H1 (cell line): ENCODE measurements at regions not wholly inside any gene's neighbourhood (a gene's known extent, or its start where the extent isn't known, plus 50 kb on each side); places are given as distances from the start of the nearest gene placed in this dataset.

Source experiments
- CTCF ChIA-PET: fragments of 300-600 bp; sonication (Branson Sonifier 250); formaldehyde crosslinking; loops from one replicate; lab custom pipeline; 2021; ENCODE audit not compliant: partially characterized antibody; lab: Charles Lee
- POLR2A ChIA-PET: fragments of 300-600 bp; sonication (Branson Sonifier 250); formaldehyde crosslinking; loops from one replicate; lab custom pipeline; 2021; ENCODE audit warnings: inconsistent platforms; ENCODE audit not compliant: partially characterized antibody; lab: Charles Lee
- DNase-seq, 2 experiments: peaks; one replicate each; pipeline versions ENCODE4 v3.0.0 to v3.0.0-alpha.2; 2010 to 2022; ENCODE audit warnings: low spot score in 2 of 2, low read depth in 1 of 2, mixed read lengths in 1 of 2
- FAIRE-seq: peaks from 2 replicates; lab custom pipeline; 2011; peaks lifted over from hg19 to GRCh38; lab: Jason Lieb, UNC
- H2AFZ ChIP-seq: 2 replicates; pipeline ENCODE4 v1.8.1; 2012; ENCODE audit warnings: low read length, inconsistent platforms
- H2AK5ac ChIP-seq: 2 replicates; pipeline ENCODE4 v1.6.1; 2013; ENCODE audit warnings: low read depth, low read length
- H2BK120ac ChIP-seq: replicated peaks from 2 replicates; pipeline ENCODE3; 2013; ENCODE audit warnings: low read depth, low read length, inconsistent platforms
- H2BK12ac ChIP-seq: 2 replicates; pipeline ENCODE4 v1.6.1; 2013; ENCODE audit warnings: low read depth, low read length
- H2BK15ac ChIP-seq: 2 replicates; pipeline ENCODE4 v1.6.1; 2013; ENCODE audit warnings: low read length
- H2BK20ac ChIP-seq: 2 replicates; pipeline ENCODE4 v1.6.1; 2013; ENCODE audit warnings: low read length
- H2BK5ac ChIP-seq: 2 replicates; pipeline ENCODE4 v1.6.1; 2013; ENCODE audit warnings: low read depth, low read length
- H3K14ac ChIP-seq: 2 replicates; pipeline ENCODE4 v1.6.1; 2013; ENCODE audit warnings: inconsistent platforms; ENCODE audit not compliant: insufficient read length
- H3K18ac ChIP-seq: 2 replicates; pipeline ENCODE4 v1.6.1; 2013; ENCODE audit warnings: low read length; ENCODE audit errors: extremely low read depth
- H3K23ac ChIP-seq: 2 replicates; pipeline ENCODE4 v1.6.1; 2013; ENCODE audit warnings: inconsistent platforms; ENCODE audit not compliant: insufficient read length
- H3K23me2 ChIP-seq: 2 replicates; pipeline ENCODE4 v1.6.1; 2013; ENCODE audit warnings: low read depth, low read length
- H3K27ac ChIP-seq: 2 replicates; pipeline ENCODE4 v1.6.1; 2011; ENCODE audit warnings: low read depth, low read length, inconsistent platforms
- H3K27me3 ChIP-seq, 4 experiments: replicated peaks in 1 of 4; 1 replicate in 1 of 4; 2 replicates in 3 of 4; pipeline versions ENCODE4 v1.6.1 to v1.8.1; 2011 to 2013; ENCODE audit warnings: low read length in 3 of 4, mild to moderate bottlenecking in 3 of 4, inconsistent platforms in 2 of 4, mixed read lengths in 2 of 4, moderate library complexity in 1 of 4; ENCODE audit not compliant: control insufficient read depth in 3 of 4, insufficient read depth in 3 of 4; ENCODE audit errors: extremely low read depth in 1 of 4
- H3K36me3 ChIP-seq, 4 experiments: 2 replicates each; pipeline versions ENCODE4 v1.6.1 to v1.8.1; 2011 to 2013; ENCODE audit warnings: mild to moderate bottlenecking in 4 of 4, low read length in 3 of 4, moderate library complexity in 2 of 4, control low read depth in 1 of 4, inconsistent platforms in 1 of 4; ENCODE audit not compliant: insufficient read depth in 4 of 4, control insufficient read depth in 2 of 4
- H3K4ac ChIP-seq: replicated peaks from 2 replicates; pipeline ENCODE3; 2013; ENCODE audit warnings: low read length, low read depth, mixed read lengths, inconsistent platforms; ENCODE audit not compliant: insufficient read length
- H3K4me1 ChIP-seq, 4 experiments: replicated peaks in 1 of 4; 1 replicate in 1 of 4; 2 replicates in 3 of 4; pipeline versions ENCODE4 v1.6.1 to v1.8.1; 2011 to 2013; ENCODE audit warnings: low read length in 3 of 4, inconsistent platforms in 2 of 4, mixed read lengths in 1 of 4; ENCODE audit not compliant: insufficient read depth in 4 of 4, control insufficient read depth in 3 of 4
- H3K4me2 ChIP-seq, 2 experiments: 2 replicates each; pipeline versions ENCODE4 v1.6.1 to v1.8.1; 2011 to 2013; ENCODE audit warnings: low read depth in 2 of 2, low read length in 2 of 2, control low read depth in 1 of 2, inconsistent platforms in 1 of 2, mild to moderate bottlenecking in 1 of 2; ENCODE audit not compliant: insufficient read depth in 1 of 2
- H3K4me3 ChIP-seq, 4 experiments: fragments of 200-600, 300-600 bp in 1 of 4; sonication (generic), shearing (Covaris generic), sonication (Bioruptor Twin) in 1 of 4; 2 replicates each; pipeline versions ENCODE4 v1.5.1 to v1.8.1; 2011 to 2016; ENCODE audit warnings: low read length in 4 of 4, low read depth in 3 of 4, control low read depth in 2 of 4, inconsistent platforms in 2 of 4, mild to moderate bottlenecking in 2 of 4, mixed read lengths in 1 of 4, moderate library complexity in 1 of 4; ENCODE audit not compliant: insufficient read depth in 2 of 4; ENCODE audit errors: extremely low read depth in 1 of 4
- H3K56ac ChIP-seq: replicated peaks from 2 replicates; pipeline ENCODE3; 2013; ENCODE audit warnings: low read depth, mild to moderate bottlenecking, mixed read lengths, low read length, inconsistent platforms; ENCODE audit not compliant: insufficient read length
- H3K79me1 ChIP-seq: 2 replicates; pipeline ENCODE4 v1.6.1; 2013; ENCODE audit warnings: low read depth, low read length, control low read depth
- H3K79me2 ChIP-seq, 2 experiments: 2 replicates each; pipeline versions ENCODE4 v1.6.1 to v1.8.1; 2012 to 2013; ENCODE audit warnings: low read length in 2 of 2, mild to moderate bottlenecking in 2 of 2, inconsistent platforms in 1 of 2; ENCODE audit not compliant: insufficient read depth in 2 of 2, control insufficient read depth in 1 of 2
- H3K9ac ChIP-seq, 4 experiments: replicated peaks in 1 of 4; 1 replicate in 1 of 4; 2 replicates in 3 of 4; pipeline versions ENCODE4 v1.6.1 to v1.8.1; 2011 to 2013; ENCODE audit warnings: low read depth in 3 of 4, low read length in 3 of 4, control low read depth in 2 of 4, mild to moderate bottlenecking in 2 of 4, moderate library complexity in 2 of 4, inconsistent platforms in 1 of 4; ENCODE audit errors: extremely low read depth in 1 of 4
- H3K9me3 ChIP-seq, 2 experiments: 2 replicates each; pipeline versions ENCODE4 v1.6.1 to v1.8.1; 2012 to 2013; ENCODE audit warnings: mild to moderate bottlenecking in 2 of 2, moderate library complexity in 2 of 2, control low read depth in 1 of 2, inconsistent platforms in 1 of 2, low read depth in 1 of 2, low read length in 1 of 2, mixed read lengths in 1 of 2; ENCODE audit not compliant: insufficient read depth in 2 of 2
- H4K20me1 ChIP-seq, 2 experiments: replicated peaks in 1 of 2; 2 replicates each; pipeline versions ENCODE3 to v1.8.1; 2011 to 2013; ENCODE audit warnings: inconsistent platforms in 2 of 2, low read length in 2 of 2, mild to moderate bottlenecking in 1 of 2; ENCODE audit not compliant: insufficient read depth in 2 of 2, control insufficient read depth in 1 of 2
- H4K5ac ChIP-seq: 2 replicates; pipeline ENCODE4 v1.6.1; 2013; ENCODE audit warnings: low read length, low read depth, mixed read lengths, inconsistent platforms; ENCODE audit not compliant: insufficient read length
- H4K8ac ChIP-seq: 2 replicates; pipeline ENCODE4 v1.8.0; 2013; ENCODE audit warnings: mild to moderate bottlenecking, moderate library complexity, low read length, inconsistent platforms; ENCODE audit not compliant: insufficient read depth; ENCODE audit errors: extremely low read depth
- H4K91ac ChIP-seq: replicated peaks from 2 replicates; pipeline ENCODE3; 2013; ENCODE audit warnings: low read length, mixed read lengths, inconsistent platforms; ENCODE audit not compliant: insufficient read length
- EZH2 ChIP-seq: fragments of 200-600 bp; sonication (generic); IDR thresholded peaks from 2 replicates; pipeline ENCODE4 v1.7.1; 2012; ENCODE audit warnings: low read depth, mild to moderate bottlenecking, moderate library complexity, low read length, inconsistent platforms; ENCODE audit not compliant: severe bottlenecking
- KDM4A ChIP-seq: IDR thresholded peaks from one replicate; pipeline ENCODE4 v1.7.1; 2012; ENCODE audit warnings: low read depth, mild to moderate bottlenecking, moderate library complexity, low read length, inconsistent platforms; ENCODE audit not compliant: severe bottlenecking
- SP2 ChIP-seq: IDR thresholded peaks from 2 replicates; pipeline ENCODE4 v1.6.1; 2012; ENCODE audit warnings: mild to moderate bottlenecking, low read length, inconsistent platforms
- WGBS, 2 experiments: shearing (Covaris generic) in 1 of 2; methylation state at CpG; one replicate each; pipeline versions ENCODE4 v1.1.6 to v1.1.7; 2013 to 2015; ENCODE audit warnings: low lambda C conversion rate in 2 of 2, mixed read lengths in 2 of 2, inconsistent platforms in 1 of 2, low coverage in 1 of 2, missing lambda C conversion rate in 1 of 2; ENCODE audit not compliant: insufficient replicate concordance in 2 of 2, insufficient coverage in 1 of 2, insufficient read length in 1 of 2; ENCODE audit errors: extremely low coverage in 1 of 2, missing lambda C conversion rate in 1 of 2; 5-methylcytosine and 5-hydroxymethylcytosine counted together

GRCh38 chr16:50478773-50479149 is 69.4 kb upstream of the NKD1 start:
- H4K20me1 ChIP-seq, result no peaks in the 10 kb centered on the region
- H3K23me2 ChIP-seq, result no peaks in the 10 kb centered on the region
- H4K8ac ChIP-seq, result peak overlapping the region; percentile 28; the same call in 1 of the 2 replicates
- no peak for DNase-seq
- H3K79me1 ChIP-seq, result no peaks in the 10 kb centered on the region
- H2BK15ac ChIP-seq, result no peak overlapping the region
- no peak overlapping the region for H2BK5ac ChIP-seq
- no peak for FAIRE-seq
- H3K27me3 ChIP-seq, result no peaks in the 10 kb centered on the region
- no peak overlapping the region for H2BK120ac ChIP-seq
- H3K9ac ChIP-seq, result no peak overlapping the region
- H3K56ac ChIP-seq, result no peak overlapping the region
- ChIA-PET CTCF (interaction anchor here (1.0 to 2.1 kb wide), 4 partner anchors 13 to 32 kb away, joined by 3 to 11 read pairs (median 4); no protein-coding TSS in a partner anchor), POLR2A (interaction anchor here (0.7 to 0.9 kb wide), 2 partner anchors 9 to 12 kb away, joined by 3 to 4 read pairs; no protein-coding TSS in a partner anchor)
- no peaks in the 10 kb centered on the region for H3K79me2 ChIP-seq
- no peak overlapping the region for H4K5ac ChIP-seq
- H3K23ac ChIP-seq, result no peak overlapping the region
- H2BK12ac ChIP-seq, result no peak overlapping the region
- TF ChIP-seq KDM4A (no peak), SP2 (no peak), EZH2 (no peak)
- no peak overlapping the region for H4K91ac ChIP-seq
- no peak overlapping the region for H2AK5ac ChIP-seq
- peaks cover 0 to 6% (median 0%) of the 10 kb centered on the region in 4 experiments; a peak in 3 of 7 replicates for H3K4me1 ChIP-seq
- H3K9me3 ChIP-seq, result peaks cover 0 to 4% of the 10 kb centered on the region in 2 experiments; a peak in 1 of 4 replicates
- no peak overlapping the region for H3K27ac ChIP-seq
- no peak overlapping the region for H2BK20ac ChIP-seq
- H3K4me2 ChIP-seq, result no peak overlapping the region
- H3K14ac ChIP-seq, result no peak overlapping the region
- no peaks in the 10 kb centered on the region for H3K36me3 ChIP-seq
- H3K4ac ChIP-seq, result no peak overlapping the region
- H3K18ac ChIP-seq, result no peak overlapping the region
- 76% methylated on average over 6 of the region's 9 CpGs; no CpG with 5 or more reads in 1 of the 2 experiments for WGBS, 2 experiments
- 0 out of 2 replicates have a peak overlapping the region, but pooled peaks have one; percentile 34 for H2AFZ ChIP-seq
- H3K4me3 ChIP-seq, result no peak overlapping the region
